Fibroblast of villous mesenchyme (primary cell): ENCODE measurements at regions not wholly inside any gene's neighbourhood (a gene's known extent, or its start where the extent isn't known, plus 50 kb on each side); places are given as distances from the start of the nearest gene placed in this dataset.
"Not testable (repeated sequence)": the region's sequence is repeated elsewhere in the genome, so short reads cannot be mapped to it uniquely, and the experiment has no call there.

Experiments used
- DNase-seq: peaks from one replicate; pipeline ENCODE4 v3.0.0-alpha.2; 2010; ENCODE audit warnings: low read depth
- H3K4me3 ChIP-seq: 2 replicates; pipeline ENCODE4 v1.5.1; 2011; ENCODE audit warnings: low read depth, mild to moderate bottlenecking, low read length
- TF ChIP-seq, protein P1 (sequence below): IDR thresholded peaks from 2 replicates; pipeline ENCODE4 v1.5.1; 2012; ENCODE audit warnings: low read depth, mild to moderate bottlenecking, low read length; ENCODE audit not compliant: insufficient read depth

DNA sequence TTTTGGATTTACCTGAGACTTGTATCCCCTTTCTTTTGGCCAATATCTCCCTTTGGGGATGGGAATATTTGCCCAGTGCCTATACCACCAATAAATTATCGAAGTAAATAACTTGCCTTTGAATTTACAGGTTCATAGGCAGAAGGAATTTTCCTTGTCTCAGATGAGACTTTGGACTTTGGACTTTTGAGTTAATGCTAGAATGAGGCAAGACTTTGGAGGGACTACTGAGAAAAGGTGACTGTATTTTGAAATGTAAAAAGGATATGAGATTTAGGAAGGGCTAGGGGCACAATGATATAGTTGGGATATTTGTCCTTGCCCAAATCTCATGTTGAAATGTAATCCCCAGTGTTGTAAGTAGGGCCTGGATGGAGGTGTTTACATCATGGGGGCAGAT is 384.5 kb upstream of the GHITM start:
- TF ChIP-seq, protein P1, sequence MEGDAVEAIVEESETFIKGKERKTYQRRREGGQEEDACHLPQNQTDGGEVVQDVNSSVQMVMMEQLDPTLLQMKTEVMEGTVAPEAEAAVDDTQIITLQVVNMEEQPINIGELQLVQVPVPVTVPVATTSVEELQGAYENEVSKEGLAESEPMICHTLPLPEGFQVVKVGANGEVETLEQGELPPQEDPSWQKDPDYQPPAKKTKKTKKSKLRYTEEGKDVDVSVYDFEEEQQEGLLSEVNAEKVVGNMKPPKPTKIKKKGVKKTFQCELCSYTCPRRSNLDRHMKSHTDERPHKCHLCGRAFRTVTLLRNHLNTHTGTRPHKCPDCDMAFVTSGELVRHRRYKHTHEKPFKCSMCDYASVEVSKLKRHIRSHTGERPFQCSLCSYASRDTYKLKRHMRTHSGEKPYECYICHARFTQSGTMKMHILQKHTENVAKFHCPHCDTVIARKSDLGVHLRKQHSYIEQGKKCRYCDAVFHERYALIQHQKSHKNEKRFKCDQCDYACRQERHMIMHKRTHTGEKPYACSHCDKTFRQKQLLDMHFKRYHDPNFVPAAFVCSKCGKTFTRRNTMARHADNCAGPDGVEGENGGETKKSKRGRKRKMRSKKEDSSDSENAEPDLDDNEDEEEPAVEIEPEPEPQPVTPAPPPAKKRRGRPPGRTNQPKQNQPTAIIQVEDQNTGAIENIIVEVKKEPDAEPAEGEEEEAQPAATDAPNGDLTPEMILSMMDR, result no peak
- DNase-seq, result no peak
- no peak overlapping the region for H3K4me3 ChIP-seq

DNA sequence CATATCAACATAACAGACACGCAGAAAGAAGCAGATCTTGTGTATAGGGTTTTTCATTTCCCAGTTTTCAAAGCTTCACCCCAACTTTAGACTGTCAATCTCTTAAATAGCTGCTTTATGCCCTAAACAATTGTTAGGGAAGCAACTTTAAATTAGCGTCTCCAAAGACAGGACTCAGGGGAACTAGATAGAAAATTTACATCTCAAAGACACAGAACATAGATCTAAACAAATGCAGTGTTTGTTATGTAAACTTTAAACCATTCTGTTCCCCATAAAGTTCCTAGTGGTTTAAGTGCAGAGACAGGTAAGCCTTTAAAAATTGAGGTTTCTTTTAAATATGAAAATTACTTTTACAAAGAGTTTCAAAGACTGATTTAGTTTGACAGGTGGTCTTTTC is 379.2 kb upstream of the GHITM start:
- no peak for DNase-seq
- TF ChIP-seq, protein P1, result no peak
- H3K4me3 ChIP-seq, result no peak overlapping the region

DNA sequence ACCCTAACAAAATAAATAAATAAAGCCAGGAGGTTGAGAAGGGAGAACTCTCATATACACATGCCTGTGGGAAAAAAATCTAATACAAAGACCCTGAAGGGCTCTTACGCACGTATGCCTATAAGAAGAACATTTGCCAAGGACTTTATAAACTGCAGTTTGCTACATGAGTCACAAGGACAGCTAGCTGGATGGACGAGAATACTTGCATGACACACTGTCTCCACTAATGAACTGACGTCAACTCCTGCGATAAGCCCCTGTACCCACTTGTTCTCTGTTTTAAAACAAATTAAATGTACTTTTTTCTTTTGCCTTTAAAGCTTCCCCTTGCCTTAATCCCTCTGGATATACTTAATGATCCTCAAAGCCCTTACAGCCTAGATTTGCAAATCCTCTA is 374.6 kb upstream of the GHITM start:
- DNase-seq, result peak; percentile 1
- H3K4me3 ChIP-seq, result no peak overlapping the region
- TF ChIP-seq, protein P1, result no peak

DNA sequence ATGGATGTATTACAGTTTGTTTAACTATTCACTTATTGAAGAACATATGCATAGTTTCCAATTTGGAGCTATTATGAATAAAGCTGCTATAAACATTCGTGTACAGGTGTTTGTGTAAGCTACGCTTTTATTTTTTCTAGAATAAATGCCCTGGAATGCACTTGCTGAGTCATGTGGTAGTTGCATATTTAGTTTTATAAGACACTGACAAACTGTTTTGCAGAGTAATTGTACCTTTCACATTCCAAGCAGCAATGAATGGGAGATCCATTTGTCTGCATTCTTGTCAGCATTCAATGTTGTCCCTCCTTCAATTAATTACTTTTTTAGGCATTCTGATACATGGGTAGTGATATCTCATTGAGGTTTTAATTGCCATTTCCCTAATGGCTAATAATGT is 373.6 kb upstream of the GHITM start:
- TF ChIP-seq, protein P1, result no peak
- no peak overlapping the region for H3K4me3 ChIP-seq
- DNase-seq, result no peak

DNA sequence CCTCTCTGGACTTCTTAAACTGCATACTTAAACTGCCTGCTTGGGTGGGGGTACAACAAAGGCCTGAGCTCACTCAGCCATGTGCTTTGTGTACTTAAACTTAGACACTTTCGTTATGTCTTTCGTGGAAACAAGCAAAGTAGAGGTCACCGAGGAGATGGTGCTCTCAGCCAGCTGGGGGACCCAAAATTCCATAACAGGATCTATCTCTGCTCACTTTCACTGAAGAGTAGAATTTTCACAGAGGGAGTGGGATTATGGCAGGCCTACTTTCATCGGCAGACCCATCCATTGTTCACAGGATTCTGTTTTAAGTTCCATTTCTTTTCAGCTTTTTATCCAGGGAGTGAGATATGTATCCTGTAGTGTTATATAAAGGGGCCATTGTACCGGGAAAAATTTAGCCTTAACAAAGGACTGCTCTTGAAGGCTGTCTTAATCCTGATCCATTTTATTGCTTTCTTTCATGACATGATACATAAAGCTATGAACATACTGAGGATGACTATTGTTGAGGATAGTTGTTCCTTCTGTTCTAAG is 370.0 kb upstream of the GHITM start:
- TF ChIP-seq, protein P1, result no peak
- DNase-seq, result no peak
- H3K4me3 ChIP-seq, result no peak overlapping the region

DNA sequence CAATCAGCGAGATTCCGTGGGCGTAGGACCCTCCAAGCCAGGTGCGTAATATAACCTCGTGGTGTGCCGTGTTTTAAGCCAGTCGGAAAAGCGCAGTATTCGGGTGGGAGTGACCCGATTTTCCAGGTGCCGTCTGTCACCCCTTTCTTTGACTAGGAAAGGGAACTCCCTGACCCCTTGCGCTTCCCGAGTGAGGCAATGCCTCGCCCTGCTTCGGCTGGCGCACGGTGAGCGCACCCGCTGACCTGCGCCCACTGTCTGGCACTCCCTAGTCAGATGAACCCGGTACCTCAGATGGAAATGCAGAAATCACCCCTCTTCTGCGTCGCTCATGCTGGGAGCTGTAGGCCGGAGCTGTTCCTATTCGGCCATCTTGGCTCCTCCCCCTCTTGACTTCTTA is 352.6 kb upstream of the GHITM start:
- not testable (repeated sequence) for DNase-seq, H3K4me3 ChIP-seq

DNA sequence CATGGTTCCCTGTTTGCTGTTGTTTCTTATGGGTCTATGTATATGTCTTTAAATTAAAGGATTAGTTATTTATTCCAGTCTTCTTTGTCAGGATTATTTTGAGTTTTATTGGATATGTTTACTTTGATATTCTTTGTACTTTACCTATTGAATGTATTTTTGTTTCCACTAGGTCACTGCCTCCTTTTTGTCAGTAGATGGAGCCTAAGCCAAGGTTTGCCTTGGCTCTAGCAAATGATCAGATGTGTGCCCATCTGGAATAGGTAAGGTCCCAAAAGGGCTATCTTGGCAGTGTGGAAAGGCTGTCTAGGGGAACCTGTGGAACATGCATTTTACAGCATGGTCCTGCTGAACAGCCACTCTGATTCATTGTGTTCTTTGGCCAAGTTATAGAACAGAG is 337.3 kb upstream of the GHITM start:
- TF ChIP-seq, protein P1, result no peak
- DNase-seq, result no peak
- H3K4me3 ChIP-seq, result no peak overlapping the region
